GM21737 (cell line): ENCODE measurements at regions not wholly inside any gene's neighbourhood (a gene's known extent, or its start where the extent isn't known, plus 50 kb on each side); places are given as distances from the start of the nearest gene placed in this dataset.
"Not testable (repeated sequence)": the region's sequence is repeated elsewhere in the genome, so short reads cannot be mapped to it uniquely, and the experiment has no call there.

Source experiments
- ATAC-seq: cut with Tn5 transposase; IDR thresholded peaks from one replicate; pipeline ENCODE4 v1.9.1; 2021; ENCODE audit warnings: mild to moderate bottlenecking, moderate library complexity; ENCODE audit not compliant: unreplicated experiment

GRCh38 chr2:87587934-87588333 lies 160.0 kb upstream of the PLGLB2 start:
- ATAC-seq: not testable (repeated sequence)

- ATAC-seq: not testable (repeated sequence)
Measured at GRCh38 chr2:87592974-87593373, 154.9 kb upstream of the PLGLB2 start.

GRCh38 chr2:87593784-87594610 lies 153.9 kb upstream of the PLGLB2 start:
- not testable (repeated sequence) for ATAC-seq

GRCh38 chr2:87594611-87594992 lies 153.3 kb upstream of the PLGLB2 start:
- ATAC-seq: not testable (repeated sequence)

GRCh38 chr2:87595017-87595416 lies 152.9 kb upstream of the PLGLB2 start:
- ATAC-seq: not testable (repeated sequence)

GRCh38 chr2:87600961-87601360 lies 146.9 kb upstream of the PLGLB2 start:
- ATAC-seq: not testable (repeated sequence)

- ATAC-seq: not testable (repeated sequence)
Measured at GRCh38 chr2:87602118-87602517, 145.8 kb upstream of the PLGLB2 start.

- not testable (repeated sequence) for ATAC-seq
Measured at GRCh38 chr2:87602728-87603127, 145.2 kb upstream of the PLGLB2 start.

GRCh38 chr2:87603418-87604278 lies 144.2 kb upstream of the PLGLB2 start:
- ATAC-seq: not testable (repeated sequence)

- not testable (repeated sequence) for ATAC-seq
Measured at GRCh38 chr2:87604279-87604818, 143.5 kb upstream of the PLGLB2 start.

GRCh38 chr2:87604980-87605379 lies 142.9 kb upstream of the PLGLB2 start:
- ATAC-seq: not testable (repeated sequence)

GRCh38 chr2:87608377-87609166 lies 139.3 kb upstream of the PLGLB2 start:
- not testable (repeated sequence) for ATAC-seq

- ATAC-seq: not testable (repeated sequence)
Measured at GRCh38 chr2:87610974-87611373, 136.9 kb upstream of the PLGLB2 start.

- not testable (repeated sequence) for ATAC-seq
Measured at GRCh38 chr2:87611416-87611815, 136.5 kb upstream of the PLGLB2 start.

- not testable (repeated sequence) for ATAC-seq
Measured at GRCh38 chr2:87611956-87612355, 135.9 kb upstream of the PLGLB2 start.

- not testable (repeated sequence) for ATAC-seq
Measured at GRCh38 chr2:87614829-87615434, 133.0 kb upstream of the PLGLB2 start.

- not testable (repeated sequence) for ATAC-seq
Measured at GRCh38 chr2:87619121-87619520, 128.8 kb upstream of the PLGLB2 start.

- not testable (repeated sequence) for ATAC-seq
Measured at GRCh38 chr2:87621139-87621538, 126.7 kb upstream of the PLGLB2 start.

GRCh38 chr2:87622720-87623119 lies 125.2 kb upstream of the PLGLB2 start:
- not testable (repeated sequence) for ATAC-seq
